ENCODE measurements at regions not wholly inside any gene's neighbourhood (a gene's known extent, or its start where the extent isn't known, plus 50 kb on each side); places are given as distances from the start of the nearest gene placed in this dataset.

DNA sequence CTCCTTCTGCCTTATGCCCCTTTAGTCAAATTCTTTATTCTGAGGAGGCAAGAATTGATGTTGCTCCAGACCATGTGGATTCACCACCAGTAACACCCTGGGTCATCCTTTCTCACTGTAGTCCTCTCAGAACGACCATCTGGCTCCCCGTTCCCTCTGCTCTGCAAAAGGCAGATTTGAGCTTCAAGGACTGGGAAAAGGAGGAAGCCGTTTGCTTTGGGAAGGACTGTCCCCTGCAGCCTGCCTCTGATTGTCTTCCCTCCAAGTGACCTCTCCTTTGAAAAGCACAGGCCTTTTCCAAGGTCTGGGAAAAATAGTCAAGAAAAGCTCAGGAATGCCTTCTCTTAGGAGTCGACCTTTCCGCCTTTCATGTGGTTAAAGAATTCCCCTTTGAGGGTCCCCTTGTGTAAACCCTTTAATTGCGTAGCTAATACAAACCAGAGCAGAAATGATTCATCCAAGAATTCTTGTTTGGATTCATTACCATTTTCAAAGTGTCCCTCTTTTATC is 130.1 kb upstream of the COPS8 start:
- Histone ChIP-seq H4K20me1 (ENCODE audit: insufficient read depth) (no peaks in the 10 kb centered on the region), H2AFZ (ENCODE audit: low read depth) (no peak overlapping the region), H3K27me3 (ENCODE audit: insufficient read depth) (no peaks in the 10 kb centered on the region), H3K27ac (ENCODE audit: low read depth in 2 of 2, low read length in 1 of 2) (no peak overlapping the region), H3K9me3 (no peaks in the 10 kb centered on the region), H3F3A (replicated peaks; ENCODE audit: insufficient read depth) (no peaks in the 10 kb centered on the region), H3K4me2 (no peak overlapping the region), H3K4me3 (ENCODE audit: low read depth in 2 of 2, low read length in 1 of 2) (no peak overlapping the region), H3K4me1 (ENCODE audit: control insufficient read depth in 1 of 2, insufficient read depth in 2 of 2, low read depth in 1 of 2, low read length in 1 of 2) (no peaks in the 10 kb centered on the region), H3K79me2 (ENCODE audit: insufficient read depth) (no peaks in the 10 kb centered on the region), H3K9ac (no peak overlapping the region), H3K9me2 (no peaks in the 10 kb centered on the region), H3K36me3 (replicated peaks in 1 of 2; ENCODE audit: control insufficient read depth in 1 of 2, insufficient read depth in 2 of 2, low read length in 1 of 2) (no peaks in the 10 kb centered on the region)
- DNase-seq = no peak
- POLR2A ChIA-PET = no interaction called here
- no peak for TF ChIP-seq YY1 (IDR thresholded peaks at IDR 0.05; ENCODE audit: low read depth)
- TF ChIP-seq EP300 (IDR thresholded peaks at IDR 0.05; ENCODE audit: borderline replicate concordance in 1 of 2, low read depth in 1 of 2, low read length in 1 of 2) = no peak
- no peak for TF ChIP-seq RFX5 (IDR thresholded peaks at IDR 0.05; ENCODE audit: low read length)
- TF ChIP-seq, protein P1, sequence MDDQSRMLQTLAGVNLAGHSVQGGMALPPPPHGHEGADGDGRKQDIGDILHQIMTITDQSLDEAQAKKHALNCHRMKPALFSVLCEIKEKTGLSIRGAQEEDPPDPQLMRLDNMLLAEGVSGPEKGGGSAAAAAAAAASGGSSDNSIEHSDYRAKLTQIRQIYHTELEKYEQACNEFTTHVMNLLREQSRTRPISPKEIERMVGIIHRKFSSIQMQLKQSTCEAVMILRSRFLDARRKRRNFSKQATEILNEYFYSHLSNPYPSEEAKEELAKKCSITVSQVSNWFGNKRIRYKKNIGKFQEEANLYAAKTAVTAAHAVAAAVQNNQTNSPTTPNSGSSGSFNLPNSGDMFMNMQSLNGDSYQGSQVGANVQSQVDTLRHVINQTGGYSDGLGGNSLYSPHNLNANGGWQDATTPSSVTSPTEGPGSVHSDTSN (IDR thresholded peaks at IDR 0.05) = no peak
- no peak for TF ChIP-seq TEAD4 (IDR thresholded peaks at IDR 0.05; ENCODE audit: borderline replicate concordance, insufficient read depth)
- TF ChIP-seq, protein P2, sequence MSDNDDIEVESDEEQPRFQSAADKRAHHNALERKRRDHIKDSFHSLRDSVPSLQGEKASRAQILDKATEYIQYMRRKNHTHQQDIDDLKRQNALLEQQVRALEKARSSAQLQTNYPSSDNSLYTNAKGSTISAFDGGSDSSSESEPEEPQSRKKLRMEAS (IDR thresholded peaks at IDR 0.05; ENCODE audit: low read depth) = no peak
- no peak for TF ChIP-seq RAD21 (IDR thresholded peaks at IDR 0.05; ENCODE audit: low read length)
- TF ChIP-seq, protein P3, sequence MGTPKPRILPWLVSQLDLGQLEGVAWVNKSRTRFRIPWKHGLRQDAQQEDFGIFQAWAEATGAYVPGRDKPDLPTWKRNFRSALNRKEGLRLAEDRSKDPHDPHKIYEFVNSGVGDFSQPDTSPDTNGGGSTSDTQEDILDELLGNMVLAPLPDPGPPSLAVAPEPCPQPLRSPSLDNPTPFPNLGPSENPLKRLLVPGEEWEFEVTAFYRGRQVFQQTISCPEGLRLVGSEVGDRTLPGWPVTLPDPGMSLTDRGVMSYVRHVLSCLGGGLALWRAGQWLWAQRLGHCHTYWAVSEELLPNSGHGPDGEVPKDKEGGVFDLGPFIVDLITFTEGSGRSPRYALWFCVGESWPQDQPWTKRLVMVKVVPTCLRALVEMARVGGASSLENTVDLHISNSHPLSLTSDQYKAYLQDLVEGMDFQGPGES (IDR thresholded peaks at IDR 0.05; ENCODE audit: low read depth, low read length) = no peak
- TF ChIP-seq FOSL2 (IDR thresholded peaks at IDR 0.05; ENCODE audit: borderline replicate concordance, low read depth) = no peak
- TF ChIP-seq, protein P4, sequence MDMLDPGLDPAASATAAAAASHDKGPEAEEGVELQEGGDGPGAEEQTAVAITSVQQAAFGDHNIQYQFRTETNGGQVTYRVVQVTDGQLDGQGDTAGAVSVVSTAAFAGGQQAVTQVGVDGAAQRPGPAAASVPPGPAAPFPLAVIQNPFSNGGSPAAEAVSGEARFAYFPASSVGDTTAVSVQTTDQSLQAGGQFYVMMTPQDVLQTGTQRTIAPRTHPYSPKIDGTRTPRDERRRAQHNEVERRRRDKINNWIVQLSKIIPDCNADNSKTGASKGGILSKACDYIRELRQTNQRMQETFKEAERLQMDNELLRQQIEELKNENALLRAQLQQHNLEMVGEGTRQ (IDR thresholded peaks at IDR 0.05; ENCODE audit: borderline replicate concordance, low read depth, low read length) = no peak
- no peak for TF ChIP-seq FOXM1 (IDR thresholded peaks at IDR 0.05; ENCODE audit: low read depth)
- 30% methylated on average over 6 of the region's 6 CpGs for WGBS (ENCODE audit: low lambda C conversion rate)
- CTCF ChIA-PET = no interaction called here

DNA sequence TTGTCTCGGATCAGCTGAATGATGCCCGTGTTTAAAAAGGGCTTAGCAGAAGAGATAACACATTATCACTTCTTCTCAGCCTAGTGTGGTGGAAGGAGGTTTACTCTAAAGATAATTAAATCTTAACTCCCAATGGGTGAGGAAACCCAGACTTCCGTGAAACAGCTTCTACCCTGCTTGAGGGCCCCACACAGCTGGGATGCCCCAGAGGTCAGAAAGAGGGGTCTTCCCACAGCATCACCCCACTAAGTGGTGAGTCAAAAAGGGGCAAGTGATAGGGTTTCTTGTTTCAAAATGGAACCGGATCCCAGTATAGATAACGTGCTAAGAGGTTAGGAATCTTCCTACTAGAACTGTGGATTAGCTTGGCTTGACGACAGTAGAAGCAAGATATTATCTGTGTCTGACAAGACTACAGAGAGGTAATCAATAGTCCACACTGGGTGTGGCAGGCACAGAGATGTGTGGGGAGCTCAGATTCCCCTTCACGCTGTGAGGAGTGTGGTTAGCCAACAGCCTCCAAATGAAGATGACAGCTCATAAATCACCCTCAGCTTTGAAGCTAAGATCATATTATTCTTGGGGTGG is 129.6 kb upstream of the COPS8 start:
- H3K36me3 ChIP-seq (replicated peaks in 1 of 2; ENCODE audit: control insufficient read depth in 1 of 2, insufficient read depth in 2 of 2, low read length in 1 of 2) = no peaks in the 10 kb centered on the region
- H3K9me2 ChIP-seq = no peaks in the 10 kb centered on the region
- no peaks in the 10 kb centered on the region for H3K27me3 ChIP-seq (ENCODE audit: insufficient read depth)
- POLR2A ChIA-PET = no interaction called here
- H3K9ac ChIP-seq = no peak overlapping the region
- no peak overlapping the region for H2AFZ ChIP-seq (ENCODE audit: low read depth)
- no peaks in the 10 kb centered on the region for H3K79me2 ChIP-seq (ENCODE audit: insufficient read depth)
- CTCF ChIA-PET = no interaction called here
- no peak for TF ChIP-seq YY1 (IDR thresholded peaks at IDR 0.05; ENCODE audit: low read depth)
- no peak for TF ChIP-seq POLR2AphosphoS5 (IDR thresholded peaks at IDR 0.05; ENCODE audit: low read depth, low read length)
- no peak for TF ChIP-seq NFIC (IDR thresholded peaks at IDR 0.05; ENCODE audit: borderline replicate concordance)
- no peak for TF ChIP-seq MXI1 (IDR thresholded peaks at IDR 0.05; ENCODE audit: low read depth, low read length)
- TF ChIP-seq FOXJ3 (CRISPR knock-in tag; IDR thresholded peaks at IDR 0.05) = no peak
- TF ChIP-seq TAF1 (IDR thresholded peaks at IDR 0.05; ENCODE audit: borderline replicate concordance, low read depth, low read length) = no peak
- no peak for TF ChIP-seq TEAD4 (IDR thresholded peaks at IDR 0.05; ENCODE audit: borderline replicate concordance, insufficient read depth)
- TF ChIP-seq RFX5 (IDR thresholded peaks at IDR 0.05; ENCODE audit: low read length) = no peak
- TF ChIP-seq SIN3A (IDR thresholded peaks at IDR 0.05; ENCODE audit: borderline replicate concordance, low read depth, low read length) = no peak
- TF ChIP-seq, protein P5, sequence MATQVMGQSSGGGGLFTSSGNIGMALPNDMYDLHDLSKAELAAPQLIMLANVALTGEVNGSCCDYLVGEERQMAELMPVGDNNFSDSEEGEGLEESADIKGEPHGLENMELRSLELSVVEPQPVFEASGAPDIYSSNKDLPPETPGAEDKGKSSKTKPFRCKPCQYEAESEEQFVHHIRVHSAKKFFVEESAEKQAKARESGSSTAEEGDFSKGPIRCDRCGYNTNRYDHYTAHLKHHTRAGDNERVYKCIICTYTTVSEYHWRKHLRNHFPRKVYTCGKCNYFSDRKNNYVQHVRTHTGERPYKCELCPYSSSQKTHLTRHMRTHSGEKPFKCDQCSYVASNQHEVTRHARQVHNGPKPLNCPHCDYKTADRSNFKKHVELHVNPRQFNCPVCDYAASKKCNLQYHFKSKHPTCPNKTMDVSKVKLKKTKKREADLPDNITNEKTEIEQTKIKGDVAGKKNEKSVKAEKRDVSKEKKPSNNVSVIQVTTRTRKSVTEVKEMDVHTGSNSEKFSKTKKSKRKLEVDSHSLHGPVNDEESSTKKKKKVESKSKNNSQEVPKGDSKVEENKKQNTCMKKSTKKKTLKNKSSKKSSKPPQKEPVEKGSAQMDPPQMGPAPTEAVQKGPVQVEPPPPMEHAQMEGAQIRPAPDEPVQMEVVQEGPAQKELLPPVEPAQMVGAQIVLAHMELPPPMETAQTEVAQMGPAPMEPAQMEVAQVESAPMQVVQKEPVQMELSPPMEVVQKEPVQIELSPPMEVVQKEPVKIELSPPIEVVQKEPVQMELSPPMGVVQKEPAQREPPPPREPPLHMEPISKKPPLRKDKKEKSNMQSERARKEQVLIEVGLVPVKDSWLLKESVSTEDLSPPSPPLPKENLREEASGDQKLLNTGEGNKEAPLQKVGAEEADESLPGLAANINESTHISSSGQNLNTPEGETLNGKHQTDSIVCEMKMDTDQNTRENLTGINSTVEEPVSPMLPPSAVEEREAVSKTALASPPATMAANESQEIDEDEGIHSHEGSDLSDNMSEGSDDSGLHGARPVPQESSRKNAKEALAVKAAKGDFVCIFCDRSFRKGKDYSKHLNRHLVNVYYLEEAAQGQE (IDR thresholded peaks at IDR 0.05; ENCODE audit: low read depth, low read length) = no peak
- no peak for TF ChIP-seq SMC3 (IDR thresholded peaks at IDR 0.05; ENCODE audit: low read depth, low read length)
- TF ChIP-seq GATA2 (CRISPR knock-in tag; IDR thresholded peaks at IDR 0.05) = no peak
- TF ChIP-seq RAD21 (IDR thresholded peaks at IDR 0.05; ENCODE audit: low read length) = no peak
- H3K4me2 ChIP-seq = no peak overlapping the region
- H3K4me3 ChIP-seq (ENCODE audit: low read depth in 2 of 2, low read length in 1 of 2) = no peak overlapping the region
- DNase-seq = no peak
- 37% methylated on average over 7 of the region's 7 CpGs for WGBS (ENCODE audit: low lambda C conversion rate)
- H3F3A ChIP-seq (replicated peaks; ENCODE audit: insufficient read depth) = no peaks in the 10 kb centered on the region
- no peaks in the 10 kb centered on the region for H3K9me3 ChIP-seq
- H3K27ac ChIP-seq (ENCODE audit: low read depth in 2 of 2, low read length in 1 of 2) = no peak overlapping the region
- no peaks in the 10 kb centered on the region for H3K4me1 ChIP-seq (ENCODE audit: control insufficient read depth in 1 of 2, insufficient read depth in 2 of 2, low read depth in 1 of 2, low read length in 1 of 2)
- no peaks in the 10 kb centered on the region for H4K20me1 ChIP-seq (ENCODE audit: insufficient read depth)
